GM23338 (cell line): ENCODE measurements at regions not wholly inside any gene's neighbourhood (a gene's known extent, or its start where the extent isn't known, plus 50 kb on each side); places are given as distances from the start of the nearest gene placed in this dataset.

Source experiments
- EZH2 ChIP-seq: fragments of 200-600 bp; sonication (generic); IDR thresholded peaks from one replicate; pipeline ENCODE4 v1.8.0; 2017; ENCODE audit warnings: antibody characterized with exemption, mild to moderate bottlenecking, low read depth; ENCODE audit not compliant: unreplicated experiment
- POLR2AphosphoS5 ChIP-seq: IDR thresholded peaks from 2 replicates; pipeline ENCODE4 v1.6.1; 2016; ENCODE audit warnings: antibody characterized with exemption, low read depth
- STAT1 ChIP-seq: IDR thresholded peaks from one replicate; pipeline ENCODE4 v1.6.1; 2016; ENCODE audit warnings: antibody characterized with exemption; ENCODE audit not compliant: unreplicated experiment
- ZNF114 ChIP-seq: fragments of 250-450 bp; sonication (Bioruptor Pico); IDR thresholded peaks from 2 replicates; pipeline ENCODE4 v1.5.0; 2020; ENCODE audit warnings: mild to moderate bottlenecking, moderate library complexity
- ZNF331 ChIP-seq: fragments of 250-450 bp; sonication (Bioruptor Pico); IDR thresholded peaks from 2 replicates; pipeline ENCODE4 v1.5.0; 2020; ENCODE audit warnings: low read depth, mild to moderate bottlenecking, moderate library complexity
- ZNF462 ChIP-seq: fragments of 250-450 bp; sonication (Bioruptor Pico); IDR thresholded peaks from 2 replicates; pipeline ENCODE4 v1.5.0; 2020; ENCODE audit warnings: mild to moderate bottlenecking, moderate library complexity
- TF ChIP-seq, protein P1 (sequence below), 2 experiments: fragments of 200-600 bp in 1 of 2; sonication (generic) in 1 of 2; conservative IDR thresholded peaks; 2 replicates each; pipeline versions ENCODE4 v1.5.1 to v1.6.1; 2016 to 2017; ENCODE audit warnings: antibody characterized with exemption in 2 of 2, low read depth in 2 of 2, mild to moderate bottlenecking in 2 of 2, moderate library complexity in 1 of 2
- TF ChIP-seq, protein P2 (sequence below): IDR thresholded peaks from 2 replicates; pipeline ENCODE4 v1.6.1; 2016; ENCODE audit warnings: antibody characterized with exemption

DNA sequence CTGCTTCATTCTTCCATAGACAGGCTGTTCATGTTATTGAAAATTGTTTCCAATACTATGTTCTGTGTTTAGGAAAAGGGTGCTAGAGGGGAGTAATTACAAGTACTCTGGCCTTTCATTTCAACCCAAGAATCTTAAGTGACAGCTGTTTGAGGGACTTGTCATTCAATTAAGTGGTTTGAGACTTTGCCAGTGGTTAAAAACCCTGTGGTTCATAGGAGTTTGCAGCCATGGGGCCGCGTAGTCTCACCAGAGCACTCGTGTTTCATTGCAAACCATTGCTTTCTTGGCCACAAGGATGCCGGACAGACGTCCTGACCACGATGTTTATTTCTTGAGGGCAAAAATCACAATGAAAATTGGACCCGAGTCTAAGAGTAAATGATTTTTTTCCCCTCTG, 248.8 kb downstream of the NNT start (continued):
- TF ChIP-seq ZNF462 (no peak), ZNF114 (no peak), POLR2AphosphoS5 (no peak), ZNF331 (CRISPR knock-in tag) (no peak), EZH2 (no peak), STAT1 (no peak)
- TF ChIP-seq, protein P1, sequence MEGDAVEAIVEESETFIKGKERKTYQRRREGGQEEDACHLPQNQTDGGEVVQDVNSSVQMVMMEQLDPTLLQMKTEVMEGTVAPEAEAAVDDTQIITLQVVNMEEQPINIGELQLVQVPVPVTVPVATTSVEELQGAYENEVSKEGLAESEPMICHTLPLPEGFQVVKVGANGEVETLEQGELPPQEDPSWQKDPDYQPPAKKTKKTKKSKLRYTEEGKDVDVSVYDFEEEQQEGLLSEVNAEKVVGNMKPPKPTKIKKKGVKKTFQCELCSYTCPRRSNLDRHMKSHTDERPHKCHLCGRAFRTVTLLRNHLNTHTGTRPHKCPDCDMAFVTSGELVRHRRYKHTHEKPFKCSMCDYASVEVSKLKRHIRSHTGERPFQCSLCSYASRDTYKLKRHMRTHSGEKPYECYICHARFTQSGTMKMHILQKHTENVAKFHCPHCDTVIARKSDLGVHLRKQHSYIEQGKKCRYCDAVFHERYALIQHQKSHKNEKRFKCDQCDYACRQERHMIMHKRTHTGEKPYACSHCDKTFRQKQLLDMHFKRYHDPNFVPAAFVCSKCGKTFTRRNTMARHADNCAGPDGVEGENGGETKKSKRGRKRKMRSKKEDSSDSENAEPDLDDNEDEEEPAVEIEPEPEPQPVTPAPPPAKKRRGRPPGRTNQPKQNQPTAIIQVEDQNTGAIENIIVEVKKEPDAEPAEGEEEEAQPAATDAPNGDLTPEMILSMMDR (conservative IDR thresholded peaks at IDR 0.05; ENCODE audit: low read depth in 2 of 2): no peak
- TF ChIP-seq, protein P2, sequence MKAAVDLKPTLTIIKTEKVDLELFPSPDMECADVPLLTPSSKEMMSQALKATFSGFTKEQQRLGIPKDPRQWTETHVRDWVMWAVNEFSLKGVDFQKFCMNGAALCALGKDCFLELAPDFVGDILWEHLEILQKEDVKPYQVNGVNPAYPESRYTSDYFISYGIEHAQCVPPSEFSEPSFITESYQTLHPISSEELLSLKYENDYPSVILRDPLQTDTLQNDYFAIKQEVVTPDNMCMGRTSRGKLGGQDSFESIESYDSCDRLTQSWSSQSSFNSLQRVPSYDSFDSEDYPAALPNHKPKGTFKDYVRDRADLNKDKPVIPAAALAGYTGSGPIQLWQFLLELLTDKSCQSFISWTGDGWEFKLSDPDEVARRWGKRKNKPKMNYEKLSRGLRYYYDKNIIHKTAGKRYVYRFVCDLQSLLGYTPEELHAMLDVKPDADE: no peak
